GM23248 (cell line): ENCODE measurements at regions not wholly inside any gene's neighbourhood (a gene's known extent, or its start where the extent isn't known, plus 50 kb on each side); places are given as distances from the start of the nearest gene placed in this dataset.
A peak's percentile ranks its signal among the peaks of the same experiment; 100 is the strongest.

Experiments used
- DNase-seq: peaks from one replicate; pipeline ENCODE4 v3.0.0-alpha.2; 2015
- H2AFZ ChIP-seq: fragments of 200-600 bp; sonication (generic); 2 replicates; pipeline ENCODE4 v1.6.1; 2016; ENCODE audit warnings: antibody characterized with exemption
- H3F3A ChIP-seq: fragments of 200-600 bp; sonication (generic); 2 replicates; pipeline ENCODE4 v1.6.1; 2016; ENCODE audit warnings: mild to moderate bottlenecking, antibody characterized with exemption, mixed run types; ENCODE audit not compliant: insufficient read depth
- H3K27ac ChIP-seq: fragments of 200-600 bp; sonication (generic); 2 replicates; pipeline ENCODE4 v1.5.1; 2016; ENCODE audit warnings: mild to moderate bottlenecking
- H3K27me3 ChIP-seq: fragments of 200-600 bp; sonication (generic); replicated peaks from 2 replicates; pipeline ENCODE4 v1.6.1; 2016; ENCODE audit warnings: mild to moderate bottlenecking; ENCODE audit not compliant: insufficient read depth
- H3K36me3 ChIP-seq: fragments of 200-600 bp; sonication (generic); 2 replicates; pipeline ENCODE4 v1.6.1; 2016; ENCODE audit warnings: low read depth, mild to moderate bottlenecking
- H3K4me1 ChIP-seq: fragments of 200-600 bp; sonication (generic); 2 replicates; pipeline ENCODE4 v1.6.1; 2016; ENCODE audit warnings: mild to moderate bottlenecking; ENCODE audit not compliant: insufficient read depth
- H3K4me2 ChIP-seq: fragments of 200-600 bp; sonication (generic); one replicate; pipeline ENCODE4 v1.6.1; 2016; ENCODE audit warnings: mild to moderate bottlenecking; ENCODE audit not compliant: unreplicated experiment
- H3K4me3 ChIP-seq: fragments of 200-600 bp; sonication (generic); 2 replicates; pipeline ENCODE4 v1.5.1; 2016; ENCODE audit warnings: mild to moderate bottlenecking
- H3K79me2 ChIP-seq: fragments of 200-600 bp; sonication (generic); 2 replicates; pipeline ENCODE4 v1.6.1; 2016; ENCODE audit warnings: mild to moderate bottlenecking; ENCODE audit not compliant: insufficient read depth
- H3K9ac ChIP-seq: fragments of 200-600 bp; sonication (generic); 2 replicates; pipeline ENCODE4 v1.6.1; 2016; ENCODE audit warnings: mild to moderate bottlenecking
- H3K9me2 ChIP-seq: fragments of 200-600 bp; sonication (generic); 2 replicates; pipeline ENCODE4 v1.6.1; 2016; ENCODE audit warnings: mixed run types, mild to moderate bottlenecking, moderate library complexity; ENCODE audit not compliant: insufficient read depth
- H3K9me3 ChIP-seq: fragments of 200-600 bp; sonication (generic); one replicate; pipeline ENCODE4 v1.6.1; 2017; ENCODE audit warnings: low read depth
- H4K20me1 ChIP-seq: fragments of 200-600 bp; sonication (generic); 2 replicates; pipeline ENCODE4 v1.6.0; 2016; ENCODE audit not compliant: insufficient read depth
- EZH2 ChIP-seq: fragments of 200-600 bp; sonication (generic); IDR thresholded peaks from 2 replicates; pipeline ENCODE4 v1.6.1; 2018; ENCODE audit warnings: antibody characterized with exemption, mild to moderate bottlenecking; ENCODE audit not compliant: insufficient read depth, poor library complexity, severe bottlenecking
- EZH2phosphoT487 ChIP-seq: fragments of 200-600 bp; sonication (generic); IDR thresholded peaks from 2 replicates; pipeline ENCODE4 v1.6.1; 2018; ENCODE audit warnings: antibody characterized with exemption, moderate library complexity, mild to moderate bottlenecking, low read depth; ENCODE audit not compliant: insufficient read depth
- WGBS, 2 experiments: methylation state at CpG; one replicate each; pipeline ENCODE4 v1.1.6; 2015 to 2017; ENCODE audit warnings: low lambda C conversion rate in 2 of 2, low coverage in 1 of 2; ENCODE audit errors: missing lambda C conversion rate in 2 of 2; 5-methylcytosine and 5-hydroxymethylcytosine counted together
- in situ Hi-C: fragments of 300-500 bp; cut with MboI; formaldehyde crosslinking; loops from 2 replicates; pipeline ENCODE4 v1.15.0; 2020

DNA sequence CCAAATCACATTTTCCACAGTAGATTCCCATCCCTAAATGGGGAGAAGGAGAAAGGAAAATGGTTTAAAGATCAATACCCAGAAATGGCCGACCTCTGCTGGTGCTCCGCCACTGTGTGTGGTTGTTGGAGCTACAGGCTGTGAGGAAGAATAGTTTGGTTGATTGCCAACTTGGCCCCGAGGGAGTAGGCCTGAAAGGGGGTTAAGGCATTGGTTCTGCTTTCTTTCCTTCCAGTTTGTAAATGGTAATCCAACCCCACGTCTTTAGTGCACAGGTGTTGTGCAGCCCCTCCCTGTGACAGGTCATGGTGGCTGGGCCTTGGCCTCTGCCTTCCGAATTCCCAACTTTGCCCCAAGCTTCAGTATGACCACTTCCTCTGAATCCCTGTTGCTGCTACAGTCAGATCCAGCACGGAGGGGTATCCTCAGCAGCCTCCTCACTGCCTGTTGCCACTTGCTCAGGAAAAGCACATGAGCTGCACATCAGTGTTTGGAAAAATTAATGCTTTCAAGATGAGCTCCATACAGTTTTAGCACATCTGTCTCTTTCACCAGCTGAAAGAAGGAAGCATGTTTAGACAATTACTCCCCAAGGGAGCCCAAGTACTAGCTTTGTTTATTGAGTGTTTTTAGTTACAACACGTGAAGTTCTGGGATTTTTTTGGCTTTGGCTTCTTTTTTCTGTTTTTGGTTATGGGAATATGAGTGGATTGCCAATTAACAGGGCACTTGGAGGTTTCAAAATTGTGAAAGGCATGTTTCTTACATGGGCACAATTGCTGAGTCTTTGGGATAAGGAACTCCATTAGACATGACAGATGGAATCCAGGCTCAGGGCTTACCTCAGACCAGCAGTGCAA, 92.3 kb upstream of the ROPN1 start:
- H3K9ac ChIP-seq: no peak overlapping the region
- no peaks in the 10 kb centered on the region for H3K9me3 ChIP-seq
- H3K4me1 ChIP-seq: no peaks in the 10 kb centered on the region
- no peaks in the 10 kb centered on the region for H3K9me2 ChIP-seq
- H3K4me3 ChIP-seq: no peak overlapping the region
- H3K4me2 ChIP-seq: no peak overlapping the region
- TF ChIP-seq EZH2phosphoT487 (no peak), EZH2 (no peak)
- H3K27ac ChIP-seq: no peak overlapping the region
- no peaks in the 10 kb centered on the region for H4K20me1 ChIP-seq
- no peaks in the 10 kb centered on the region; the same call in none of the 2 replicates for H3K27me3 ChIP-seq
- H3F3A ChIP-seq: no peaks in the 10 kb centered on the region
- peak; percentile 20 for DNase-seq
- no peaks in the 10 kb centered on the region for H3K79me2 ChIP-seq
- 29% methylated on average over 7 of the region's 7 CpGs for WGBS, 2 experiments
- no peaks in the 10 kb centered on the region for H3K36me3 ChIP-seq
- in situ Hi-C loops: no loop called here
- no peak overlapping the region for H2AFZ ChIP-seq

DNA sequence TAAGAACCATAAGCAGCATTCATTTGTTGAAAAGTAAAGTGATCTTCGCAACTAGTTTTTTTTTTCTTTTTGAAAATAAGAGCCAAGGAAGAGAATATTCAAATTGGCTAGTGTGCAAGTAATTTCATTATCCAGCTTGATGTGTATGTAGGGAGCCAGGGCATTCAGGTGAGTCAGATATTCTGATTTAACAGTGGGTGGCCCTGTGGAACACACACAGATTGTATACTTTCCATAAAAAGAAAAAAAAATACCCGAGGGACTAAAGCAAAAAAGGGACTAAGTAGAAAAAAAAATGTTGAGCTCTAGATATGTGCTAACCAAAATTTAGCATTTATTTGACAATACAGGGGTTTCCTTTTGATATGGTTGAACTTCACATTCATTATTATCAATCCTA, 96.9 kb upstream of the ROPN1 start:
- in situ Hi-C loops: no loop called here

DNA sequence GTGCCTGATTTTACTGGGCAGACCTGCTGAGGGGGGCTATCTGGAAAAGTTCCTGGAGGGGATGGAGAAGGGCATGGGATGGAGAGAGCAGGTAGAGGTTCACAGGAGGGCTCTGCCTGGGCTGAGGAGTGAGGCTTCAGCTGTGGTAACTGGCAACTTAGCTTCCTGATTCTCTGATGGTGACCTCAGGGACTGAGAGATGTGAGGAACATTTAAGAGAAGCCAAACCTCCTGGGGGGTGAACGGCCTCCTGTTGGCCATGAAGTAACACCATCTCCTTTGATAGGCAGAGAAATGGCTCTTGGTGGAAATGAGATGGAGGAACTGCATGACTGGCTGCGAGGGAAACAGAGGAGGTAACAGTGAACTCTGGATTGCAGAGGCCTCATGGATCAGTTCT, 97.3 kb upstream of the ROPN1 start:
- no peak for TF ChIP-seq EZH2phosphoT487
- TF ChIP-seq EZH2: no peak
- no peaks in the 10 kb centered on the region; the same call in 1 of the 2 replicates for H3K27me3 ChIP-seq
- no peaks in the 10 kb centered on the region for H3K4me1 ChIP-seq
- H3K36me3 ChIP-seq: no peaks in the 10 kb centered on the region
- no peak overlapping the region for H3K27ac ChIP-seq
- no peak overlapping the region for H3K4me3 ChIP-seq
- H3K79me2 ChIP-seq: no peaks in the 10 kb centered on the region
- no peak overlapping the region for H3K4me2 ChIP-seq
- no peaks in the 10 kb centered on the region for H3K9me3 ChIP-seq
- no peaks in the 10 kb centered on the region for H4K20me1 ChIP-seq
- H3F3A ChIP-seq: no peaks in the 10 kb centered on the region
- WGBS, 2 experiments: 48% methylated on average over 2 of the region's 2 CpGs
- no peak overlapping the region for H3K9ac ChIP-seq
- H2AFZ ChIP-seq: no peak overlapping the region
- in situ Hi-C loops: no loop called here
- DNase-seq: no peak
- H3K9me2 ChIP-seq: no peaks in the 10 kb centered on the region

More for the DNA sequence above, 96.9 kb upstream of the ROPN1 start:
- DNase-seq: no peak
- H3K36me3 ChIP-seq: no peaks in the 10 kb centered on the region
- H3K4me1 ChIP-seq: no peaks in the 10 kb centered on the region
- H3K79me2 ChIP-seq: no peaks in the 10 kb centered on the region
- WGBS, 2 experiments: 52 to 62% methylated on average over 2 of the region's 2 CpGs
- no peak overlapping the region for H3K27ac ChIP-seq
- H3K9me2 ChIP-seq: no peaks in the 10 kb centered on the region
- no peaks in the 10 kb centered on the region for H3K9me3 ChIP-seq
- H3K4me3 ChIP-seq: no peak overlapping the region
- H3K27me3 ChIP-seq: no peaks in the 10 kb centered on the region; the same call in none of the 2 replicates
- H3F3A ChIP-seq: no peaks in the 10 kb centered on the region
- TF ChIP-seq EZH2phosphoT487 (no peak), EZH2 (no peak)
- H3K9ac ChIP-seq: no peak overlapping the region
- H3K4me2 ChIP-seq: no peak overlapping the region
- H2AFZ ChIP-seq: no peak overlapping the region
- H4K20me1 ChIP-seq: no peaks in the 10 kb centered on the region

DNA sequence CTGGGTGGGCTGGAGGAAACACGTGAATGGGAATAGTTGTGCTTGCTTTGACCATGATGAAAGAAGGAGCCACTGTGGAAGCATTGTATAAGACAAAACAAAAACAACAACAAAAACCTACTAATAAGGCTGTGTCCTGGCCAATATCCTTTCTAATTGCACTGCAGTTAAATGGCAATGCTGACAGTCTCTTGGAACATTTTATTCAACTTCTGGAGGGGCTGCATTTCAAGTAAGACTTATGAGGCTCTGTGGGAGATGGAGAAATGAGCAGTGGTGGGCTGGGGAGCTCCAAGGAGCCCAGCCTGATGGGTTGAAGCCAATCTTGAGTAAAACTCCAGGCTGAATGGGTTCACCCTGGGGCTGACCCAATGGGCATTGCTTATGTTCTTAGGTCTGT, 99.8 kb upstream of the ROPN1 start:
- no peak overlapping the region for H3K27ac ChIP-seq
- H3K4me3 ChIP-seq: no peak overlapping the region
- TF ChIP-seq EZH2phosphoT487 (no peak), EZH2 (no peak)
- no peak overlapping the region for H3K4me2 ChIP-seq
- no peaks in the 10 kb centered on the region; the same call in 1 of the 2 replicates for H3K27me3 ChIP-seq
- no peaks in the 10 kb centered on the region for H3K9me3 ChIP-seq
- 70 to 75% methylated on average over 1 of the region's 1 CpG for WGBS, 2 experiments
- H3K9ac ChIP-seq: no peak overlapping the region
- H2AFZ ChIP-seq: no peak overlapping the region
- no peak for DNase-seq
- no peaks in the 10 kb centered on the region for H4K20me1 ChIP-seq
- no peaks in the 10 kb centered on the region for H3K4me1 ChIP-seq
- H3K36me3 ChIP-seq: no peaks in the 10 kb centered on the region
- in situ Hi-C loops: no loop called here
- H3K9me2 ChIP-seq: no peaks in the 10 kb centered on the region
- H3K79me2 ChIP-seq: no peaks in the 10 kb centered on the region
- H3F3A ChIP-seq: no peaks in the 10 kb centered on the region
